ENCODE measurements at regions not wholly inside any gene's neighbourhood (a gene's known extent, or its start where the extent isn't known, plus 50 kb on each side); places are given as distances from the start of the nearest gene placed in this dataset.

DNA sequence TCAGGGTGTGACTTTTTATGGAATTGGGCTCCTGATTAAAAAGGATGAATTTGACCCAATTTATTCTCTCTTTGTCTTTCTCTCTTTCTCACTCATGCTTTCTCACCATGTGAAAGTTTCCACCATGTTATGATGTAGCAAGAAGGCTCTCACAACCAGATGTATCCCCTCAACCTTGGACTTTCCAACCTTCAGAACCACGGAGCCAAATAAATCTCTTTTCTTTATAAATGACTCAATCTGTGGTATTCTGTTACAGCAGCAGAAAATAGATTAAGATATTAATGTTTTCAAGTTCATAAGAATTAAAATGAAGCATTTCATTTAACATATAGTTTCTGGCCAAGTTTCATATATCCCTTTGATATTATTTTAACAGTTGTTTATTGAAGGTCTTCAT, 698.5 kb downstream of the TRAM1L1 start:
- TF ChIP-seq EZH2 (IDR thresholded peaks at IDR 0.05; ENCODE audit: low read length, unreplicated experiment) (no peak), CTCF (conservative IDR thresholded peaks at IDR 0.05; ENCODE audit: low read depth, low read length) (no peak), EZH2phosphoT487 (IDR thresholded peaks at IDR 0.05; ENCODE audit: borderline replicate concordance, low read length) (no peak)

All from PC-3 (cell line).